Smooth muscle cell (in vitro differentiated cells): ENCODE measurements at regions not wholly inside any gene's neighbourhood (a gene's known extent, or its start where the extent isn't known, plus 50 kb on each side); places are given as distances from the start of the nearest gene placed in this dataset.

Experiments
- DNase-seq: peaks from one replicate; lab custom pipeline; 2025; ENCODE audit not compliant: unreplicated experiment; lab: John Stamatoyannopoulos, UW
- H2AFZ ChIP-seq: fragments of 200-600 bp; sonication (generic); 2 replicates; pipeline ENCODE4 v1.6.0; 2016; ENCODE audit warnings: antibody characterized with exemption, low read depth, mild to moderate bottlenecking
- H3F3A ChIP-seq: fragments of 200-600 bp; sonication (generic); 2 replicates; pipeline ENCODE4 v1.6.0; 2017; ENCODE audit warnings: antibody characterized with exemption, low read depth
- H3K27ac ChIP-seq: fragments of 200-600 bp; sonication (generic); 2 replicates; pipeline ENCODE4 v1.5.1; 2016; ENCODE audit warnings: low read depth, mild to moderate bottlenecking
- H3K27me3 ChIP-seq: fragments of 200-600 bp; sonication (generic); 2 replicates; pipeline ENCODE4 v1.6.1; 2016; ENCODE audit warnings: low read depth, mild to moderate bottlenecking
- H3K36me3 ChIP-seq: fragments of 200-600 bp; sonication (generic); 2 replicates; pipeline ENCODE4 v1.5.1; 2016; ENCODE audit warnings: low read depth
- H3K4me1 ChIP-seq: fragments of 200-600 bp; sonication (generic); 2 replicates; pipeline ENCODE4 v1.5.1; 2016; ENCODE audit warnings: low read depth
- H3K4me2 ChIP-seq: fragments of 200-600 bp; sonication (generic); 2 replicates; pipeline ENCODE4 v1.6.0; 2016; ENCODE audit warnings: mild to moderate bottlenecking
- H3K4me3 ChIP-seq: fragments of 200-600 bp; sonication (generic); 2 replicates; pipeline ENCODE4 v1.5.1; 2016; ENCODE audit warnings: mild to moderate bottlenecking
- H3K79me2 ChIP-seq: fragments of 200-600 bp; sonication (generic); 2 replicates; pipeline ENCODE4 v1.6.0; 2016; ENCODE audit warnings: low read depth, mild to moderate bottlenecking
- H3K9ac ChIP-seq: fragments of 200-600 bp; sonication (generic); 2 replicates; pipeline ENCODE4 v1.6.0; 2016; ENCODE audit warnings: low read depth
- H3K9me3 ChIP-seq: fragments of 200-600 bp; sonication (generic); replicated peaks from 2 replicates; pipeline ENCODE4 v1.5.1; 2016; ENCODE audit warnings: low read depth
- H4K20me1 ChIP-seq: fragments of 200-600 bp; sonication (generic); 2 replicates; pipeline ENCODE4 v1.6.0; 2016; ENCODE audit warnings: low read depth
- WGBS: methylation state at CpG from one replicate; pipeline ENCODE4 v1.1.7; 2016; ENCODE audit warnings: low lambda C conversion rate; 5-methylcytosine and 5-hydroxymethylcytosine counted together
- TF ChIP-seq, protein P1 (sequence below): fragments of 200-600 bp; sonication (generic); IDR thresholded peaks from 2 replicates; pipeline ENCODE4 v1.5.1; 2017; ENCODE audit warnings: borderline replicate concordance, mild to moderate bottlenecking, antibody characterized with exemption; ENCODE audit not compliant: insufficient read depth, poor library complexity, severe bottlenecking

- H3K9ac ChIP-seq = no peak overlapping the region
- no peaks in the 10 kb centered on the region for H3K79me2 ChIP-seq
- TF ChIP-seq, protein P1, sequence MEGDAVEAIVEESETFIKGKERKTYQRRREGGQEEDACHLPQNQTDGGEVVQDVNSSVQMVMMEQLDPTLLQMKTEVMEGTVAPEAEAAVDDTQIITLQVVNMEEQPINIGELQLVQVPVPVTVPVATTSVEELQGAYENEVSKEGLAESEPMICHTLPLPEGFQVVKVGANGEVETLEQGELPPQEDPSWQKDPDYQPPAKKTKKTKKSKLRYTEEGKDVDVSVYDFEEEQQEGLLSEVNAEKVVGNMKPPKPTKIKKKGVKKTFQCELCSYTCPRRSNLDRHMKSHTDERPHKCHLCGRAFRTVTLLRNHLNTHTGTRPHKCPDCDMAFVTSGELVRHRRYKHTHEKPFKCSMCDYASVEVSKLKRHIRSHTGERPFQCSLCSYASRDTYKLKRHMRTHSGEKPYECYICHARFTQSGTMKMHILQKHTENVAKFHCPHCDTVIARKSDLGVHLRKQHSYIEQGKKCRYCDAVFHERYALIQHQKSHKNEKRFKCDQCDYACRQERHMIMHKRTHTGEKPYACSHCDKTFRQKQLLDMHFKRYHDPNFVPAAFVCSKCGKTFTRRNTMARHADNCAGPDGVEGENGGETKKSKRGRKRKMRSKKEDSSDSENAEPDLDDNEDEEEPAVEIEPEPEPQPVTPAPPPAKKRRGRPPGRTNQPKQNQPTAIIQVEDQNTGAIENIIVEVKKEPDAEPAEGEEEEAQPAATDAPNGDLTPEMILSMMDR = no peak
- H3K4me2 ChIP-seq = no peak overlapping the region
- H3K4me3 ChIP-seq = no peak overlapping the region
- no peaks in the 10 kb centered on the region for H3F3A ChIP-seq
- H3K27me3 ChIP-seq = no peaks in the 10 kb centered on the region
- WGBS = 84% methylated on average over 2 of the region's 2 CpGs
- no peaks in the 10 kb centered on the region for H3K36me3 ChIP-seq
- no peak overlapping the region for H2AFZ ChIP-seq
- H3K9me3 ChIP-seq = no peaks in the 10 kb centered on the region
- H4K20me1 ChIP-seq = no peaks in the 10 kb centered on the region
- no peak overlapping the region for H3K27ac ChIP-seq
- H3K4me1 ChIP-seq = no peaks in the 10 kb centered on the region
- no peak for DNase-seq
Observed at GRCh38 chr2:161096336-161096735, 63.9 kb upstream of the TANK start.

DNA sequence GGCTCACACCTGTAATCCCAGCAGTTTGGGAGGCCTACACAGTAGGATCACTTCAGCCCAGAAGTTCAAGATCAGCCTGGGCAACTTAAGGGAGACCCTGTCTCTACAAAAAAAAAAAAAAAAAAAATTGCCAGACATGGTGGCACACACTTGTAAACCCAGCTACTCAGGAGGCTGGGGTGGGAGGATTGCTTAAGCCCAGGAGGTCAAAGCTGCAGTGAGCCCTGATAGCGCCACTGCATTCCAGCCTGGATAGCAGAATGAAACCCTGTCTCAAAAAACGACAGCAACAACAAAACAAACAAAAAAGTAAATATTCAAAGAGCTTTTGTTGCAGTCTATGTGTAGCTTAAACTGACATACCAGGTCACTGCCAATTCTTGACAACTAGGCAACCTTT is 63.1 kb upstream of the TANK start:
- H3K4me3 ChIP-seq = no peak overlapping the region
- H4K20me1 ChIP-seq = no peaks in the 10 kb centered on the region
- no peaks in the 10 kb centered on the region for H3K9me3 ChIP-seq
- H3K79me2 ChIP-seq = no peaks in the 10 kb centered on the region
- no peak overlapping the region for H3K9ac ChIP-seq
- no peak overlapping the region for H3K27ac ChIP-seq
- DNase-seq = no peak
- no peaks in the 10 kb centered on the region for H3F3A ChIP-seq
- no peak overlapping the region for H3K4me2 ChIP-seq
- H3K27me3 ChIP-seq = no peaks in the 10 kb centered on the region
- no peak overlapping the region for H2AFZ ChIP-seq
- H3K4me1 ChIP-seq = no peaks in the 10 kb centered on the region
- 86% methylated on average over 2 of the region's 2 CpGs for WGBS
- TF ChIP-seq, protein P1 = no peak
- no peaks in the 10 kb centered on the region for H3K36me3 ChIP-seq

DNA sequence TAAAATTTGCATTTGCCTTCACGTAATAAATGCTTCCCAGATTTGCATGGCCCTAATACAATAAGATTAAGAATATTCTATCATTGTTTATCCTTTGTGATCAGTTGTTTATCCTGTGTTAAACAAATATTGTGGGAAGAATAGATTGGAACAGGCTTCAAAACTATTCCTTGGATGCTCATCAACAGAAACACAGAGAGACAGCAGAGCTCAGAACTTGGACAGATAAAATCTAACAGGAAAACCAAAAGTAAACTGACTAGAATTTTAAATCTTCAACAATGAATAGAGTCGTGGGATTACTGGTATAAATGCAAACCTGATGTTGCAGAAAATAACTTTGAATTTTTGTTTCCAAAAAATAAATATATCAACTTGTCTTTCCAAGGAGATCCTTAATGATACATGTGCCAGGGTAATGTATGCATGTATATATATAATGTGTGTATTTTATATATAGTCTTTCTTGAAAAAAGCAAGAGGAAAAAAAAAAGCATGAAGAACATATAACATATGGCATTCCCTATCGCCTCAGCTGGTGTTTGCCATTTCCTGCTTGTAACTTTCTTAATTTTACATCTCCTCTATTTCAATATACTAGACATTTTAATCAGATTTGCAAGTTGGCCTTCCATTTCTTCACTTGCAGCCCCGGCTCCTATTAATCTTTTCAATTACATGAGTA is 59.9 kb upstream of the TANK start:
- Histone ChIP-seq H3K4me1 (no peaks in the 10 kb centered on the region), H4K20me1 (no peaks in the 10 kb centered on the region), H3F3A (no peaks in the 10 kb centered on the region), H3K27me3 (no peaks in the 10 kb centered on the region), H3K9ac (no peak overlapping the region), H3K4me2 (no peak overlapping the region), H3K4me3 (no peak overlapping the region), H3K36me3 (no peaks in the 10 kb centered on the region), H3K9me3 (no peaks in the 10 kb centered on the region), H2AFZ (no peak overlapping the region), H3K27ac (no peak overlapping the region), H3K79me2 (no peaks in the 10 kb centered on the region)
- DNase-seq = no peak
- 74% methylated on average over 4 of the region's 4 CpGs for WGBS
- TF ChIP-seq, protein P1 = no peak

DNA sequence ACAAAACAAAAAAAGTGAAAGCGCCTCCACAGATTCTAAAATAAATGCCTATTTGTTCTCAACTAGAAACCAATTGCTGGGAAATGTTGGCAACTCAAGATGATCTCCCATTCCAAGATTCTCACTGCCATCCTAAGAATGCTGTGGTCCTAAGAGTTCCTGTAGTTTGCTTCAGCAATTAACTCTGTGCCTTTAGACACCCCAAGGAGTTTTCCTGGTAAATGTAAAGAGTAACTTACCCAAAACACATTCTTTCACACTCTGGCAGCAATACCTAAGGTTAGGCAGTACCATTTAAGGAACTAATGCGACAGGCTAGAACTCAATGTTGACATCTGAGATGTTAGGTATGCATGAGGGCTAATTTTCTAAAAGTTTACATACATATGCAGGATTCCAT is 58.8 kb upstream of the TANK start:
- 82% methylated on average over 2 of the region's 2 CpGs for WGBS
- H4K20me1 ChIP-seq = no peaks in the 10 kb centered on the region
- no peak overlapping the region for H3K4me3 ChIP-seq
- H3K27ac ChIP-seq = no peak overlapping the region
- H3K4me2 ChIP-seq = no peak overlapping the region
- no peaks in the 10 kb centered on the region for H3K4me1 ChIP-seq
- TF ChIP-seq, protein P1 = no peak
- no peak overlapping the region for H3K9ac ChIP-seq
- DNase-seq = no peak
- H3K27me3 ChIP-seq = no peaks in the 10 kb centered on the region
- H3F3A ChIP-seq = no peaks in the 10 kb centered on the region
- H3K36me3 ChIP-seq = no peaks in the 10 kb centered on the region
- no peaks in the 10 kb centered on the region for H3K79me2 ChIP-seq
- no peaks in the 10 kb centered on the region for H3K9me3 ChIP-seq
- no peak overlapping the region for H2AFZ ChIP-seq
